Mesenchymal stem cell (in vitro differentiated cells and primary cell): ENCODE measurements at regions not wholly inside any gene's neighbourhood (a gene's known extent, or its start where the extent isn't known, plus 50 kb on each side); places are given as distances from the start of the nearest gene placed in this dataset.

Source experiments
- DNase-seq: peaks from one replicate; pipeline ENCODE4 v3.0.0-alpha.2; 2013
- H2AFZ ChIP-seq: one replicate; pipeline ENCODE4 v1.6.1; 2013; ENCODE audit warnings: low read depth, mild to moderate bottlenecking, control low read depth, inconsistent platforms, low read length, moderate library complexity
- H2AK5ac ChIP-seq: 2 replicates; pipeline ENCODE4 v1.6.1; 2013; ENCODE audit warnings: low read length, moderate library complexity, mild to moderate bottlenecking, inconsistent platforms; ENCODE audit not compliant: severe bottlenecking
- H2BK120ac ChIP-seq: one replicate; pipeline ENCODE4 v1.6.1; 2013; ENCODE audit warnings: low read depth, mild to moderate bottlenecking, inconsistent platforms, low read length, moderate library complexity
- H2BK12ac ChIP-seq, 2 experiments: one replicate each; pipeline ENCODE4 v1.6.1; 2013; ENCODE audit warnings: inconsistent platforms in 2 of 2, low read length in 2 of 2, mild to moderate bottlenecking in 2 of 2, moderate library complexity in 2 of 2, control low read depth in 1 of 2
- H2BK15ac ChIP-seq: one replicate; pipeline ENCODE4 v1.6.1; 2013; ENCODE audit warnings: mild to moderate bottlenecking, low read depth, inconsistent platforms; ENCODE audit not compliant: poor library complexity, severe bottlenecking
- H2BK5ac ChIP-seq: 2 replicates; pipeline ENCODE4 v1.6.1; 2013; ENCODE audit warnings: low read depth, mild to moderate bottlenecking, low read length, control low read depth, inconsistent platforms; ENCODE audit not compliant: poor library complexity, severe bottlenecking
- H3K14ac ChIP-seq, 2 experiments: one replicate each; pipeline ENCODE4 v1.6.1; 2013; ENCODE audit warnings: inconsistent platforms in 2 of 2, low read length in 2 of 2, control low read depth in 1 of 2, mild to moderate bottlenecking in 1 of 2, moderate library complexity in 1 of 2
- H3K18ac ChIP-seq, 2 experiments: one replicate each; pipeline ENCODE4 v1.6.1; 2013; ENCODE audit warnings: inconsistent platforms in 2 of 2, low read length in 2 of 2, control low read depth in 1 of 2, low read depth in 1 of 2, mild to moderate bottlenecking in 1 of 2
- H3K23ac ChIP-seq, 2 experiments: one replicate each; pipeline ENCODE4 v1.6.1; 2013; ENCODE audit warnings: inconsistent platforms in 2 of 2, low read length in 2 of 2, mild to moderate bottlenecking in 2 of 2, moderate library complexity in 2 of 2, control low read depth in 1 of 2
- H3K27ac ChIP-seq: 2 replicates; pipeline ENCODE4 v1.5.1; 2013; ENCODE audit warnings: mild to moderate bottlenecking, moderate library complexity, low read length, control low read depth, inconsistent platforms; ENCODE audit not compliant: poor library complexity, severe bottlenecking
- H3K27me3 ChIP-seq, 2 experiments: 2 replicates each; pipeline versions ENCODE4 v1.6.1 to v1.7.0; 2013; ENCODE audit warnings: low read length in 2 of 2, mild to moderate bottlenecking in 2 of 2, moderate library complexity in 2 of 2, control low read depth in 1 of 2, inconsistent platforms in 1 of 2; ENCODE audit not compliant: control insufficient read depth in 1 of 2, insufficient read depth in 1 of 2
- H3K36me3 ChIP-seq, 2 experiments: 2 replicates each; pipeline versions ENCODE4 v1.6.1 to v1.7.0; 2013; ENCODE audit warnings: low read length in 2 of 2, control low read depth in 1 of 2, inconsistent platforms in 1 of 2, low read depth in 1 of 2, mild to moderate bottlenecking in 1 of 2; ENCODE audit not compliant: insufficient read depth in 2 of 2, control insufficient read depth in 1 of 2
- H3K4ac ChIP-seq, 2 experiments: one replicate each; pipeline ENCODE4 v1.6.1; 2013; ENCODE audit warnings: inconsistent platforms in 2 of 2, low read length in 2 of 2, mild to moderate bottlenecking in 2 of 2, moderate library complexity in 2 of 2, control low read depth in 1 of 2, low read depth in 1 of 2
- H3K4me1 ChIP-seq: 2 replicates; pipeline ENCODE4 v1.6.1; 2013; ENCODE audit warnings: low read depth, low read length, control low read depth; ENCODE audit not compliant: control insufficient read depth, insufficient read depth
- H3K4me2 ChIP-seq: 2 replicates; pipeline ENCODE4 v1.6.1; 2013; ENCODE audit warnings: low read length, mild to moderate bottlenecking, inconsistent platforms; ENCODE audit not compliant: poor library complexity, severe bottlenecking
- H3K4me3 ChIP-seq, 2 experiments: 2 replicates each; pipeline versions ENCODE4 v1.5.1 to v1.7.0; 2013; ENCODE audit warnings: low read length in 2 of 2, mild to moderate bottlenecking in 2 of 2, control low read depth in 1 of 2, low read depth in 1 of 2; ENCODE audit not compliant: insufficient read depth in 1 of 2
- H3K79me1 ChIP-seq: replicated peaks from 2 replicates; pipeline ENCODE4 v1.6.1; 2013; ENCODE audit warnings: mild to moderate bottlenecking, control low read depth, low read length, inconsistent platforms; ENCODE audit not compliant: poor library complexity, severe bottlenecking
- H3K9ac ChIP-seq: 2 replicates; pipeline ENCODE4 v1.7.0; 2013; ENCODE audit warnings: mild to moderate bottlenecking, low read length, moderate library complexity
- H3K9me3 ChIP-seq: 2 replicates; pipeline ENCODE4 v1.7.0; 2013; ENCODE audit warnings: mild to moderate bottlenecking, low read length; ENCODE audit not compliant: control insufficient read depth
- H4K8ac ChIP-seq: one replicate; pipeline ENCODE4 v1.6.1; 2013; ENCODE audit warnings: inconsistent platforms, mild to moderate bottlenecking, low read length, moderate library complexity
- H4K91ac ChIP-seq: one replicate; pipeline ENCODE4 v1.6.1; 2013; ENCODE audit warnings: mild to moderate bottlenecking, low read length, inconsistent platforms
- WGBS: methylation state at CpG from one replicate; pipeline ENCODE4 v1.1.7; 2013; ENCODE audit warnings: mixed read lengths; 5-methylcytosine and 5-hydroxymethylcytosine counted together

GRCh38 chr15:94917068-94917467 lies 685.7 kb downstream of the MCTP2 start:
- Histone ChIP-seq H3K14ac (no peak overlapping the region), H3K4me1 (no peaks in the 10 kb centered on the region), H3K36me3 (no peaks in the 10 kb centered on the region), H2BK5ac (no peak overlapping the region), H2AK5ac (no peak overlapping the region), H3K4me3 (no peak overlapping the region), H3K27me3 (no peaks in the 10 kb centered on the region), H2AFZ (no peak overlapping the region), H3K4me2 (no peak overlapping the region), H3K9ac (no peak overlapping the region), H2BK15ac (no peak overlapping the region), H3K9me3 (peaks cover 25% of the 10 kb centered on the region), H4K91ac (no peak overlapping the region), H3K27ac (no peak overlapping the region), H2BK12ac (no peak overlapping the region), H3K23ac (no peak overlapping the region), H3K79me1 (no peaks in the 10 kb centered on the region), H2BK120ac (no peak overlapping the region), H3K18ac (no peak overlapping the region), H4K8ac (no peak overlapping the region), H3K4ac (no peak overlapping the region)
- 88% methylated on average over 3 of the region's 5 CpGs for WGBS
- no peak for DNase-seq

GRCh38 chr15:94921936-94922335 lies 690.6 kb downstream of the MCTP2 start:
- no peak overlapping the region for H2BK15ac ChIP-seq
- WGBS: 84% methylated on average over 6 of the region's 6 CpGs

GRCh38 chr15:94924057-94924456 lies 692.7 kb downstream of the MCTP2 start:
- Histone ChIP-seq H3K14ac (no peak overlapping the region), H3K4me2 (no peak overlapping the region), H2BK12ac (no peak overlapping the region), H2BK15ac (no peak overlapping the region), H3K4me3 (no peak overlapping the region), H3K4ac (no peak overlapping the region), H2AK5ac (no peak overlapping the region), H2BK120ac (no peak overlapping the region), H4K8ac (no peak overlapping the region), H3K9me3 (no peaks in the 10 kb centered on the region), H3K27me3 (no peaks in the 10 kb centered on the region), H3K27ac (no peak overlapping the region), H3K18ac (no peak overlapping the region), H3K9ac (no peak overlapping the region), H4K91ac (no peak overlapping the region), H2AFZ (no peak overlapping the region), H3K23ac (no peak overlapping the region), H3K4me1 (no peaks in the 10 kb centered on the region), H2BK5ac (no peak overlapping the region), H3K36me3 (no peaks in the 10 kb centered on the region), H3K79me1 (no peaks in the 10 kb centered on the region)
- no peak for DNase-seq
- WGBS: 89% methylated on average over 2 of the region's 3 CpGs

More at GRCh38 chr15:94921936-94922335, 690.6 kb downstream of the MCTP2 start:
- no peak for DNase-seq
- Histone ChIP-seq H3K4me2 (no peak overlapping the region), H4K8ac (no peak overlapping the region), H3K79me1 (no peaks in the 10 kb centered on the region), H3K36me3 (no peaks in the 10 kb centered on the region), H3K9ac (no peak overlapping the region), H3K27me3 (no peaks in the 10 kb centered on the region), H3K27ac (no peak overlapping the region), H3K23ac (no peak overlapping the region), H2AK5ac (no peak overlapping the region), H3K4me3 (no peak overlapping the region), H4K91ac (no peak overlapping the region), H3K18ac (no peak overlapping the region), H3K4ac (no peak overlapping the region), H3K9me3 (no peaks in the 10 kb centered on the region), H2BK12ac (no peak overlapping the region), H2AFZ (no peak overlapping the region), H3K14ac (no peak overlapping the region), H2BK120ac (no peak overlapping the region), H2BK5ac (no peak overlapping the region), H3K4me1 (no peaks in the 10 kb centered on the region)

- Histone ChIP-seq H2AFZ (no peak overlapping the region), H2BK120ac (no peak overlapping the region), H2BK5ac (no peak overlapping the region), H3K4me2 (no peak overlapping the region), H2AK5ac (no peak overlapping the region), H3K4me3 (no peak overlapping the region), H3K18ac (no peak overlapping the region), H3K9ac (no peak overlapping the region), H3K4me1 (no peaks in the 10 kb centered on the region), H3K36me3 (no peaks in the 10 kb centered on the region), H3K14ac (no peak overlapping the region), H3K23ac (no peak overlapping the region), H2BK15ac (no peak overlapping the region), H3K4ac (no peak overlapping the region), H2BK12ac (no peak overlapping the region), H3K27me3 (no peaks in the 10 kb centered on the region), H3K79me1 (no peaks in the 10 kb centered on the region), H3K9me3 (no peaks in the 10 kb centered on the region), H4K91ac (no peak overlapping the region), H3K27ac (no peak overlapping the region), H4K8ac (no peak overlapping the region)
- 95% methylated on average over 8 of the region's 9 CpGs for WGBS
- DNase-seq: no peak
Measured at GRCh38 chr15:94924971-94925598, 693.7 kb downstream of the MCTP2 start.
